GM12874 (cell line): ENCODE measurements at regions not wholly inside any gene's neighbourhood (a gene's known extent, or its start where the extent isn't known, plus 50 kb on each side); places are given as distances from the start of the nearest gene placed in this dataset.

Experiments used
- TF ChIP-seq, protein P1 (sequence below): IDR thresholded peaks from 2 replicates; pipeline ENCODE4 v1.5.1; 2011; ENCODE audit warnings: low read depth, mild to moderate bottlenecking, control low read depth, low read length, moderate library complexity; ENCODE audit not compliant: insufficient read depth

DNA sequence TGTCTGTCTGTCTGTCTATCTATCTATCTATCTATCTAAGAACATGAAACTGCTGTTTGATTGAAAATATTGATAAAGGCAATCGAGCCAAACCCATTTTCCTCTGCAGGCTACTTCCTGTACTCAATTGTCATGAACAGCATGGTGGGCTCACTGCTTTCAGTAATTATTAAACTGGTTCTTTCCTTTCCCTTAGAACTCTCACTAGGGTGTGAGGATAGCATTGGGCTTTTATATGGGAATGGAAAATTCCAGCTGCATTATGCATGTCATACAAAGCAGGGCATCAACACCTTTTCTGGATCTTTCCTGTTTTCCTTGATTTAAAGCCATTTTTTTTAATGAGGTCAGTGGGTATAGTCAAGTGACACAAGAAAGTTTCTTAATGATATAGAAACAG is 161.0 kb upstream of the SYNCRIP start:
- TF ChIP-seq, protein P1, sequence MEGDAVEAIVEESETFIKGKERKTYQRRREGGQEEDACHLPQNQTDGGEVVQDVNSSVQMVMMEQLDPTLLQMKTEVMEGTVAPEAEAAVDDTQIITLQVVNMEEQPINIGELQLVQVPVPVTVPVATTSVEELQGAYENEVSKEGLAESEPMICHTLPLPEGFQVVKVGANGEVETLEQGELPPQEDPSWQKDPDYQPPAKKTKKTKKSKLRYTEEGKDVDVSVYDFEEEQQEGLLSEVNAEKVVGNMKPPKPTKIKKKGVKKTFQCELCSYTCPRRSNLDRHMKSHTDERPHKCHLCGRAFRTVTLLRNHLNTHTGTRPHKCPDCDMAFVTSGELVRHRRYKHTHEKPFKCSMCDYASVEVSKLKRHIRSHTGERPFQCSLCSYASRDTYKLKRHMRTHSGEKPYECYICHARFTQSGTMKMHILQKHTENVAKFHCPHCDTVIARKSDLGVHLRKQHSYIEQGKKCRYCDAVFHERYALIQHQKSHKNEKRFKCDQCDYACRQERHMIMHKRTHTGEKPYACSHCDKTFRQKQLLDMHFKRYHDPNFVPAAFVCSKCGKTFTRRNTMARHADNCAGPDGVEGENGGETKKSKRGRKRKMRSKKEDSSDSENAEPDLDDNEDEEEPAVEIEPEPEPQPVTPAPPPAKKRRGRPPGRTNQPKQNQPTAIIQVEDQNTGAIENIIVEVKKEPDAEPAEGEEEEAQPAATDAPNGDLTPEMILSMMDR: no peak

DNA sequence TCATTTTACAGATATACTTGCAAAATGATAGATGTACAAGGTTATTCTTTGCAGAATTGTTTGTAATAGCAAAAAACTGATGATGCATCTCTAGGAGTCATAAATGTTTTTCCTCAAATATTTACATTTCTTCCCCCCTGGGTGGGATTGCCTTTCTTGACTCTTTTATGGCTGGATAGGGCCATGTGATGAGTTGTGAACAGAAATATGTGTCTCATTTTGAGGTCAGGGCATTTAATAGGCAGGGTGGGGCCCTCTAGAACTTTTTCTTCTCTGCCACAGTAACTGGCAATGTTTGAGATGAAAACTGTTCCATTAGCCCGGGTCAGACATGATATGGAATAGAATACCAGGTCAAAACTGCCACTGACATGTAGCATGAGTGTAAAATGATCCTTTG is 159.5 kb upstream of the SYNCRIP start:
- TF ChIP-seq, protein P1: no peak

DNA sequence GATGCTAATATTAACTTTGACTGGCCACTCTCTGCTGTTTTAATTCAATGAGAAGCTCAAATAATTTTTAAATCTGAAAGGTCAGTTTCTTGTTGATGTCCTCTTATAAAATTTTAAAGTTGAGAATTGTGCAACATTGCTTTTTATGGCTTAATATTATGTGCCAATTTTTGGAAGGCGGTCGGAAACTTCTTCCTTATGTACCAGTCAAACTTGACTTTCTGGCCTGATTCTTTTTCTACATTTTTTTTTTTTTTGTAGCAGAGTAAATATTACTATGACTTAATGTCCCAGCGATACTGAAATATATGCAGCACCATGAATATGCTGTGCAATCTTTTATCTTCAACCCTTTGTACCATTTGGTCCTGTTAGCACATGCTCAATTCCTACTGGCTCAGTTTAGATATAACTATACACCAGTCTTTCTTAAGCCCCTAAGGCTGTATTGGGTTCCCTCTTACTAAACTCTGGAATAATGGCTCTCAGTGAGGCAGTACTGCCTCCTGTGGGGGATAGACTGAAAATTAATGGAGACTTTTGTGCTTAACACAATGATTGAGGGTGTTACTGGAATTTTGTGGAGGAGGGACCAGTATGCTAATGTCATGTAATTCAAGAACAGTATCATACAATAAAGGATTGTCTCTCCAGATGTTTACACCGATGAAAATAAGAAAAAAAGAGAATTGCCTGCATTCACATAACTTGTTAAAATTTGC is 156.4 kb upstream of the SYNCRIP start:
- TF ChIP-seq, protein P1: no peak

DNA sequence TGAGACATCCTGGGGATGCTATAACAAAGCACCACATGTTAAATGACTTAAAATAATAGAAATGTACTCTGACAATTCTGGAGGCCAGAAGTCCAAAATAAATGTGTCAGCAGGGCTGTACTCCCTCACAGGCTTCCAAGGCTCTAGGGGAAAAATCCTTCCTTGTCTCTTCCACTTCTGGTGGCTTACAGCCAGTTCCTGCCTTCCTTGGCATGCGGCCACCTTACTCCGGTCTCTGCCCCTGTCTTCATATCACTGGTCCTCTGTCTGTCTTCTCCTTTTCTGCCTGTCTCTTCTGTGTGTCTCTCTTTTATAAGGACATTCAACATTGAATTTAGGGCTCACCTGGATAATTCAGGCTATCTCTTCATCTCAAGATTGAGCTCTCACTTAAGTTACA is 155.3 kb upstream of the SYNCRIP start:
- TF ChIP-seq, protein P1: no peak

DNA sequence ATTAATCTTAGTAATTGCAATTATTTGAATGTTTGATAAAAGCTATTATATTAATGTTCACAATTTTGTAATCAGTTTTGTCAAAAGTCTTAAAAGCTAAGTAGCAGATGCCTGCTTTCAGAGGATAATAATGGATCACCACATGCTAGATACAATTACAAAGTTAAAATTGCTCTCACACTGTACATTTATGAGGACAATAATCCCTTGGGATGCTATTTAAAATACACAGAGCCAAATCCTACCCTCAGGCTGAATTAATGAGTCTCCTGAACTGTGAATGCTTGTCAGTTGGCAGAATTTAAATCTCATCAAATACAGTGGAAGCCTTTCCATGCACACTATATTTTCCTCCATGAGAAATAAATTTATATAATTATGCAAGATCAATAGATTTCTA is 153.3 kb upstream of the SYNCRIP start:
- TF ChIP-seq, protein P1: no peak

DNA sequence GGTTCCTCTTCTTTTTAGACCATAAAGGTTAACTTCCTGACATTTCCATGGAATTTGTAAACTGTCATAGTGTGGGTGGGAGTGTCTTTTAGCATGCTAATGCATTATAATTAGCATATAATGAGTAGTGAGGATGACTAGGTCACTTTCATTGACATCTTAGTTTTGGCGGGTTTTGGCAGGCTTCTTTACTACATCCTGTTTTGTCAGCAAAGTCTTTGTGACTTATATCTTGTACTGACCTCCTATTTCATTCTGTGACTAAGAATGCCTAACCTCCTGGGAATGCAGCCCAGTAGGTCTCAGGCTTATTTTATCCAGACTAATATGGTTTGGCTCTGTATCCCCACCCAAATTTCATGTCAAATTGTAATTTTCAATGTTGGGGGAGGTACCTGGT is 149.6 kb upstream of the SYNCRIP start:
- TF ChIP-seq, protein P1: no peak

DNA sequence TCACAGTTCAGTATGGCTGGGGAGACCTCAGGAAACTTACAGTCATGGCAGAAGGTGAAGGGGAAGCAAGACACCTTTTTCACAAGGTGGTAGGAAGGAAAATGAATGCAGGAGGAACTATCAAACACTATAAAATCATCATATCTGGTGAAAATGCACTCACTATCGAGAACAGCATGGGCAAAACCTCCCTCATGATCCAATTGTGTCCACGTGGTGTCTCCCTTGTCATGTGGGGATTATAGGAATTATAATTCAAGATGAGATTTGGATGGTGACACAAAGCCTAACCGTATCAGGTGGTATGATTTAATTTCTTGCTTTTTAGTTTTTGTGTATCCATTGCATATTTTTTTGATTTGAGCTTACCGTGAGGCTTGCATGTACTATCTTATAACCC is 133.2 kb upstream of the SYNCRIP start:
- TF ChIP-seq, protein P1: no peak
